BLaER1 treated with 17β-estradiol and CSF1 and Interleukin-3, amounts not matched to agents 10 nM and 100 nM (cell line): ENCODE measurements at regions not wholly inside any gene's neighbourhood (a gene's known extent, or its start where the extent isn't known, plus 50 kb on each side); places are given as distances from the start of the nearest gene placed in this dataset.
A peak's percentile ranks its signal among the peaks of the same experiment; 100 is the strongest.

Experiments
- H3K27ac ChIP-seq, 11 experiments: shearing (Covaris generic); formaldehyde crosslinking; 2 replicates each; pipeline ENCODE4 v1.8.1; 2022
- H3K27me3 ChIP-seq, 11 experiments: shearing (Covaris generic); formaldehyde crosslinking; 2 replicates each; pipeline ENCODE4 v1.8.1; 2022
- H3K36me3 ChIP-seq, 11 experiments: shearing (Covaris generic); formaldehyde crosslinking; 2 replicates each; pipeline ENCODE4 v1.8.1; 2022
- H3K4me1 ChIP-seq, 10 experiments: shearing (Covaris generic); formaldehyde crosslinking; 2 replicates each; pipeline ENCODE4 v1.8.1; 2022
- H3K4me2 ChIP-seq, 11 experiments: shearing (Covaris generic); formaldehyde crosslinking; 2 replicates each; pipeline ENCODE4 v1.8.1; 2022
- H3K4me3 ChIP-seq, 10 experiments: shearing (Covaris generic); formaldehyde crosslinking; 2 replicates each; pipeline ENCODE4 v1.8.1; 2022
- H3K9ac ChIP-seq, 11 experiments: shearing (Covaris generic); formaldehyde crosslinking; 2 replicates each; pipeline ENCODE4 v1.8.1; 2022
- H3K9me3 ChIP-seq, 11 experiments: shearing (Covaris generic); formaldehyde crosslinking; replicated peaks in 1 of 11; 2 replicates each; pipeline ENCODE4 v1.8.1; 2022
- H4K20me1 ChIP-seq, 11 experiments: shearing (Covaris generic); formaldehyde crosslinking; 2 replicates each; pipeline ENCODE4 v1.8.1; 2022
- Cebpa-rat ChIP-seq, 11 experiments: shearing (Covaris generic); IDR thresholded peaks; 2 replicates each; pipeline ENCODE4 v1.8.1; 2022

DNA sequence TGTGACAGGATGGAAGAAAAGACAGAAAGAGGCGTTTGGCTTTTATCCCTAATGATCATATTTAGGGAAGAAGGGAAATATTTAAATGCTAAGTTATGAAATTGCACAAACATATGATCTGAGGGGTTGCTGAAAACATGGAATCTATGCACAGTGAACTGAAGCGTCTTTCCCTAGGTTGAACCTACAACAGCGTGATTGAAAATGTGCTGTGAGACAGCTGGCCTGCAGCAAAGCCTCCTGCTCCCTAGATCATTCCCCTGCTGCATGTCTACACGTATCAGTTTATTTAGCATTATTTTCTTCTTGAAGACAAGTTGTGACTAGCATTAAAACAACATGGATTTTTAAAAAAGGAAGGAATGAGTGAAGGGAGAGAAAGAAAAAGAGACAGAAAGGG is 272.5 kb upstream of the TRAM1L1 start:
- Histone ChIP-seq H3K9me3 (no peaks in the 10 kb centered on the region), H3K4me1 (no peaks in the 10 kb centered on the region), H3K27me3 (no peaks in the 10 kb centered on the region), H3K36me3 (no peaks in the 10 kb centered on the region), H3K27ac (no peak overlapping the region), H4K20me1 (no peaks in the 10 kb centered on the region), H3K4me3 (no peak overlapping the region), H3K9ac (no peak overlapping the region), H3K4me2 (no peak overlapping the region)
- TF ChIP-seq Cebpa-rat (IDR thresholded peaks at IDR 0.05), result no peak

DNA sequence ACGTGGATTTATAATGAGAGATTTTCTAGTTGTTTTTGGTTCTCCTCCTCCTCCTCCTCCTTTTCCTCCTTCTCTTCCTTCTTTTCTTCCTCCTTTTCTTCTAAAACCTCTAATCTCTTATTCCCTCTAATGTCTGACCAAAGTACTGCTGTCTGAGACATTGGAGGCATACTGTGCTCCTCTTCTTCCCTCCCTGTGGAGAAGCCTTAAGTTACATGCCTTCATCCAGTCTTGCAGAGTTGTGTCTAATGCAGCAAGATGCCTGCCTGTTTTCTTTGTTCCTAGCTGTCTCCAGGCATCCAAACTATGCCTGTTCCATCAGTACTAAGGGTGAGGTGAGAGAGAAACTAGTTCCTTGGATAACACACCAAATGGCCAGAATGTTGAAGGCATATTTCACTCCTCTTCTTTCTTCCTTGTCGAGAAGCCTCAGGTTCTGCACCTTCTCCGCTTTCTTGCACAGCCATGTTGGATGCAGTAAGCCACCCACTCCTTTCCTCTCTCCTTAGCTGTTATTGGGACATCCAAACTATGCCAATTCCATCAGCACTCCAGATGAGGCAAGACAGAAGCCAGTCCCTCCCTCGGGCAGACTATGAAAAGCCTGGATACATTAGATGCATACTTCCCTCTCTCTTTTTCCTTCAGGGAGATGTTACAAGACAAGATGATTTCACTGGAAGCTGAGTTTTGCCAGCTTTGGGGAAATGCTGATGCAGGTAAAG is 285.7 kb upstream of the TRAM1L1 start:
- Histone ChIP-seq H3K4me3 (no peak overlapping the region), H4K20me1 (no peaks in the 10 kb centered on the region), H3K9ac (no peak overlapping the region)

DNA sequence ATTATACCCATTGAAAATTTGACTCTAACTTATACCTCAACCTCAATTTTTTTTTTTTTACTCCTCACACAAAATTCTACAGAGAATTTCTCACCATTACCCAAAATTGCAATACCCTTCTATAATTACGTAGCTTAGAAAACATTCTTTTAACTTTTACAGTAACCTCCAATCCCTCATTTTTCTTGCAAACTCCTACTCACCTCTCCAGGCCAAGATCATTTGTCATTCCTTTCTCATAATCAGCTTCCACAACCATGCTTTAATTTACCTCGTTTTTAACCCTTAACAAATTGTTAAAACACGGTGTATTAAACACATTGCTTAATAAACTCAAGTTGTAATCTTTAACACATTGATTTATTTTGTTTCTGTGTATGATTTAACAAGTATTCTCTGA is 289.7 kb upstream of the TRAM1L1 start:
- no peaks in the 10 kb centered on the region for H3K27me3 ChIP-seq
- no peak overlapping the region for H3K4me3 ChIP-seq
- no peak for TF ChIP-seq Cebpa-rat (IDR thresholded peaks at IDR 0.05)
- no peaks in the 10 kb centered on the region for H3K36me3 ChIP-seq
- H3K9me3 ChIP-seq, result no peaks in the 10 kb centered on the region
- H4K20me1 ChIP-seq, result no peaks in the 10 kb centered on the region
- no peak overlapping the region for H3K4me2 ChIP-seq
- H3K9ac ChIP-seq, result no peak overlapping the region
- no peaks in the 10 kb centered on the region for H3K4me1 ChIP-seq
- no peak overlapping the region for H3K27ac ChIP-seq

More for the DNA sequence above, 285.7 kb upstream of the TRAM1L1 start:
- Histone ChIP-seq H3K27ac (no peak overlapping the region), H3K4me2 (no peak overlapping the region), H3K9me3 (no peaks in the 10 kb centered on the region), H3K27me3 (no peaks in the 10 kb centered on the region), H3K36me3 (no peaks in the 10 kb centered on the region), H3K4me1 (no peaks in the 10 kb centered on the region)
- TF ChIP-seq Cebpa-rat (IDR thresholded peaks at IDR 0.05), result no peak

DNA sequence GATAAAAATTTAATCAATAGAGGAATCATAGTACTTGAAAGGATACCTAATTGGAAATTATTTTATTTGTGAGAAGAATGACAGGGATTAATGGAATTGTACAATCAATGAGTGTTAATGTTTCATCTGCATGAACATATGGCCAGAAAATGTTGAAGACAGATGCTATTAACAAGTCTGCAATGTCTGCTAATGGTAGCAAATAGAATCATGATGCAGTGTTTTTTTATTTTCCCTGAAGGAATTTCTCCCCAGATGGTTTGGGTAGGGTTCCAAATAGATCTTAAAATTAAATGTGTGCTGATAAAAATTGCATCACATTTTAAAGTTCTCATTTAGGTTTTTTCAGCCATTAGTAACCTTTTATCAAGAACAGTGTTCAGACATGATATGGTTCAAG is 291.3 kb upstream of the TRAM1L1 start:
- Histone ChIP-seq H3K9ac (no peak overlapping the region), H4K20me1 (no peaks in the 10 kb centered on the region), H3K4me1 (no peaks in the 10 kb centered on the region), H3K4me2 (no peak overlapping the region), H3K4me3 (no peak overlapping the region), H3K27ac (no peak overlapping the region), H3K9me3 (no peaks in the 10 kb centered on the region), H3K27me3 (no peaks in the 10 kb centered on the region), H3K36me3 (no peaks in the 10 kb centered on the region)
- no peak for TF ChIP-seq Cebpa-rat (IDR thresholded peaks at IDR 0.05)

DNA sequence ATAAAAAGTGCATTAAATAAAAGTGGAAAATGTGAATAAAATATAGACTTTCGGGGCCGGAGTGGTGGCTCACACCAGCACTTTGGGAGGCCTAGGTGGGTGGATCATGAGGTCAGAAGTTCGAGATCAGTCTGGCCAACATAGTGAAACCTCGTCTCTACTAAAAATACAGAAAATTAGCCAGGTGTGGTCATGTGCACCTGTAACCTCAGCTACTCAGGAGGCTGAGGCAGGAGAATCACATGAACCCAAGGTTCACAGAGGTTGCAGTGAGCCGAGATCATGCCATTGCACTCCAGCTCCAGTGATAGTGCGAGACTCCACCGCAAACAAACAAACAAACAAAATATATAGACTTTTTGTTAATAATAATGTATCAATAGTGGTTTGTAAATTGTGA is 293.6 kb upstream of the TRAM1L1 start:
- no peaks in the 10 kb centered on the region for H3K36me3 ChIP-seq
- H3K4me2 ChIP-seq, result no peak overlapping the region
- H4K20me1 ChIP-seq, result no peaks in the 10 kb centered on the region
- H3K9me3 ChIP-seq, result no peaks in the 10 kb centered on the region
- no peak overlapping the region for H3K9ac ChIP-seq
- H3K27ac ChIP-seq, result no peak overlapping the region
- no peaks in the 10 kb centered on the region for H3K27me3 ChIP-seq
- H3K4me1 ChIP-seq, result no peaks in the 10 kb centered on the region
- no peak overlapping the region for H3K4me3 ChIP-seq
- TF ChIP-seq Cebpa-rat (IDR thresholded peaks at IDR 0.05), result no peak

DNA sequence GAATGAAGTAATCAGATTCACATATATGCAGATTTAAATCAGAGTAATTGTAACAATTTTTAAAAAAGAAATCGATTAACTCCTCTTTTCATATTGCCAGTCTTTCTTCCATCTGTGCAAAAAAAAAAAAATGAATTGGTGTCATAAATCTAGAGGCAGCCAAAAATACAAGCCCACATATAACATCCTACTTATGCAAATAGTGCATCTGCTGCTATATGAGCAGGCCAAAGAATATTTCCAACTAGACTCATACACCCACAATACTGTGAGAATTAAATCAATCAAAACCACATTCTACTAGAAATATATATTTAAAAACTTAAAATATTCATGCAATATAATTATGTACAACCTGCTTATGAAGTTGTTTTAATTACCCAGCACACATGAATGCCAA is 298.1 kb upstream of the TRAM1L1 start:
- H3K36me3 ChIP-seq, result no peaks in the 10 kb centered on the region
- no peaks in the 10 kb centered on the region for H4K20me1 ChIP-seq
- H3K27me3 ChIP-seq, result no peaks in the 10 kb centered on the region
- H3K4me1 ChIP-seq, result no peaks in the 10 kb centered on the region
- no peak overlapping the region for H3K27ac ChIP-seq
- H3K9ac ChIP-seq, result no peak overlapping the region
- H3K9me3 ChIP-seq, result no peaks in the 10 kb centered on the region
- no peak overlapping the region for H3K4me2 ChIP-seq
- no peak overlapping the region for H3K4me3 ChIP-seq
- no peak for TF ChIP-seq Cebpa-rat (IDR thresholded peaks at IDR 0.05)

DNA sequence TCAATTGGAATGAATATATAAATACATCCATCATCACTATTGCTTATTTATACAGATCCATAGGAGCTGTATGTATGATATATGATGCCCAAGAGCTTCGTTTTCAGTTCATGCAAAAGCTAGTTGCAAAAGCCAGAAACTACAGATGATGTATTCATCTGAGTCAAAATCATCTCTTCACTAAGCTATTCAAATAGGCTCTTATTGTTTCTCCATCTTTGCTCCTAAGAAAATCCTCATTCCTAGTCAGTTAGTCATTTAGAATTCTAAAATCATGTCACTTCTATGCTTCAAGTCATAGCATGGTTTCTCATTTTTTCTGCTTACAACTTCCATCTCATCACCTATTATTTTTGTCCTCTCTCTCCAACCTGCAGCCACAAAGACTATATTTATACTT is 300.1 kb upstream of the TRAM1L1 start:
- Histone ChIP-seq H3K9me3 (no peaks in the 10 kb centered on the region), H3K36me3 (no peaks in the 10 kb centered on the region), H3K4me3 (no peak overlapping the region), H4K20me1 (no peaks in the 10 kb centered on the region), H3K27ac (no peak overlapping the region), H3K9ac (no peak overlapping the region), H3K4me1 (no peaks in the 10 kb centered on the region), H3K27me3 (no peaks in the 10 kb centered on the region), H3K4me2 (no peak overlapping the region)
- no peak for TF ChIP-seq Cebpa-rat (IDR thresholded peaks at IDR 0.05)

DNA sequence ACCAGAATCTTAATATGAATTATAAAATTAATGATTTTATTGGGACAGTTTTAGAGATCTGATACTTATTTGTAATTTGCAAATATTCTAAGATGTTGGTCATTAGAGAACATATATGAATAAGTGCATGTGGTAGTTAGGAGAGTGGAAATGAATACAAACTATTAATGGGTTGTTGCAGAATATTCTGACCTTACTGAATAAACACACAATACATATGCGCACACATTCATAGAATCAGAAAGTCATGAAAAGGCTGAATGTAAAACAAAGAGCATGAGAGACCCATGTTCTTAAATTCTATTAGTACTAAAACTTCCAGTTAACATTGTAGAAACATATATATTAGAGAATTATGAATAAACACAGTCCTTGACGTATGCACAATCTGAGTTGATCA is 301.7 kb upstream of the TRAM1L1 start:
- Histone ChIP-seq H3K36me3 (no peaks in the 10 kb centered on the region), H3K4me1 (no peaks in the 10 kb centered on the region), H3K4me2 (no peak overlapping the region), H3K9ac (no peak overlapping the region), H4K20me1 (no peaks in the 10 kb centered on the region), H3K27ac (no peak overlapping the region), H3K27me3 (no peaks in the 10 kb centered on the region), H3K4me3 (no peak overlapping the region), H3K9me3 (no peaks in the 10 kb centered on the region)
- no peak for TF ChIP-seq Cebpa-rat (IDR thresholded peaks at IDR 0.05)

DNA sequence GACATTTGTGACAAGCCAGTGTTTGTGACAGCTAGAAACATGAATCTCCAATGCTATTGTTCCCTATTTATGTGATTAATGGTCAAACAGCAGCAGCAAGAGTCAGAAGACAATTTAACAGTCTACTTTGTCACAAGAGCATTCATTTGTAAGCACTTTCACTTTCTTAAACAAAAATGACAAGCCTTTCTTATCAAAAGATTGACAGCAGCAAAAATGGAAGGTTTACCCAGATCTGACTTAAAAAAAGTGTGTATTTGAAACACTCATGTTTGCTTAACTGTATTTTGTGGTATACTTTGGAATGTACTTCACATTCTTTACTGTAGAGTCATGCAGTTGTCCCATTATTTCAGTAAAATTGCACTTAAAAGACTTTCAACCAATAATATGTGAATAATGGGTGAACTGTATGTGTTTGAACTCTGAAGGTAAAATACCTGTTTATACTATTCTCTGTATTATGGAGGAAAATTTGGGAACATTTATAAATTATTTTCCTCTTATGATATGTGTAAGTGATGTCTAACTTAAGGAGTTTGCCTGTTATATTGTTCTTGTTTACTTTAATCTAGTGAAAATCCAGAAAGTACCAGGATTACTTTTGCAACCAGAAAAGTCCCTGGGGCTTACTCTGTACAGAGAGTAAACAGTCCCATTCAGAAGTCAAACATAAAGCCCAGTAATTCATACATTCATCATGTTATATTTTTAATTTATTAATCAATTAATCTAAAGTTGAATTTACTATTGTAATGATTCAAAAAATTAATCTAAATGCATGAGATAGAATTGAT is 314.9 kb upstream of the TRAM1L1 start:
- Histone ChIP-seq H3K9me3 (peaks cover 0 to 2% (median 0%) of the 10 kb centered on the region in 11 experiments; a peak in 3 of 22 replicates), H3K36me3 (no peaks in the 10 kb centered on the region), H3K4me1 (no peaks in the 10 kb centered on the region), H3K4me3 (no peak overlapping the region), H3K27ac (no peak overlapping the region), H3K4me2 (no peak overlapping the region), H4K20me1 (no peaks in the 10 kb centered on the region), H3K27me3 (no peaks in the 10 kb centered on the region), H3K9ac (no peak overlapping the region)
- no peak for TF ChIP-seq Cebpa-rat (IDR thresholded peaks at IDR 0.05)

DNA sequence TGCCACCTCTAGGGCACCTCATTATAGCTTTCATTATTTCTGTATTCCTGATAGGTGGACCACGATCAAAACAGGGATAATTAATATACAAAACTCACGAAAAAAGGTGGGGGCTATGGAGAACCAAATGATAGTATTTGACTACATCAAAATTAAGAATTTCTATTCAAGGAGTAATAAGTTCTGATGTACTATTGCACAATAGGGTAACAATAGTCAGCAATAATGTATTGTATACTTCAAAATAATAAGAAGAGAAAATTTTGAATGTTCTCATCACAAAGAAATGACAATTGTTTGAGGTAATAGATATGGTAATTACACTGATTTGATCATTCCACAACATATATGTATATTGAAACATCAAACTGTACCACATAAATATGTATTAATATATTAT is 327.3 kb upstream of the TRAM1L1 start:
- no peaks in the 10 kb centered on the region for H3K36me3 ChIP-seq
- no peak overlapping the region for H3K9ac ChIP-seq
- H3K27ac ChIP-seq, result no peak overlapping the region
- H3K27me3 ChIP-seq, result no peaks in the 10 kb centered on the region
- H4K20me1 ChIP-seq, result no peaks in the 10 kb centered on the region
- H3K4me2 ChIP-seq, result no peak overlapping the region
- no peaks in the 10 kb centered on the region for H3K4me1 ChIP-seq
- peak in 1 of 11 experiments; percentile 32; a peak in 1 of 22 replicates for TF ChIP-seq Cebpa-rat (IDR thresholded peaks at IDR 0.05)
- H3K4me3 ChIP-seq, result no peak overlapping the region
- H3K9me3 ChIP-seq, result no peaks in the 10 kb centered on the region
